Prostate gland (tissue), 2 donors: ENCODE measurements at regions not wholly inside any gene's neighbourhood (a gene's known extent, or its start where the extent isn't known, plus 50 kb on each side); places are given as distances from the start of the nearest gene placed in this dataset.
"Not testable (repeated sequence)": the region's sequence is repeated elsewhere in the genome, so short reads cannot be mapped to it uniquely, and the experiment has no call there.

Experiments
- DNase-seq: peaks from one replicate; pipeline ENCODE4 v3.0.0-alpha.2; 2019; ENCODE audit warnings: low spot score
- H3K27ac ChIP-seq, 2 donors: fragments of 200-600 bp; sonication (generic); 2 replicates each; pipeline ENCODE4 v1.5.1; 2017 to 2019
- H3K27me3 ChIP-seq: fragments of 200-600 bp; sonication (generic); replicated peaks from 2 replicates; pipeline ENCODE4 v1.5.1; 2019; ENCODE audit not compliant: insufficient read depth
- H3K36me3 ChIP-seq, 2 donors: fragments of 200-600 bp; sonication (generic); 1 replicate in 1 of 2; 2 replicates in 1 of 2; pipeline versions ENCODE4 v1.5.1 to v1.8.1; 2017 to 2019
- H3K4me1 ChIP-seq: fragments of 200-600 bp; sonication (generic); replicated peaks from 2 replicates; pipeline ENCODE4 v1.5.1; 2019
- H3K4me3 ChIP-seq, 2 donors: fragments of 200-600 bp; sonication (generic); 2 replicates each; pipeline ENCODE4 v1.5.1; 2017 to 2019
- H3K9me3 ChIP-seq: fragments of 200-600 bp; sonication (generic); 2 replicates; pipeline ENCODE4 v1.5.1; 2017
- CTCF ChIP-seq, 4 experiments: fragments of 200-600 bp in 2 of 4; fragments of 450-650 bp in 2 of 4; sonication (generic) in 2 of 4; IDR thresholded peaks; 1 replicate in 3 of 4; 2 replicates in 1 of 4; pipeline ENCODE4 v1.5.1; 2016 to 2019; ENCODE audit warnings: antibody characterized with exemption in 4 of 4, mild to moderate bottlenecking in 2 of 4, moderate library complexity in 2 of 4
- POLR2A ChIP-seq: fragments of 450-650 bp; IDR thresholded peaks from one replicate; pipeline ENCODE4 v1.6.1; 2016; ENCODE audit warnings: antibody characterized with exemption, mild to moderate bottlenecking
- POLR2AphosphoS5 ChIP-seq: sonication (generic); formaldehyde crosslinking; IDR thresholded peaks from one replicate; pipeline ENCODE4 v1.6.1; 2017; ENCODE audit warnings: antibody characterized with exemption
- WGBS: methylation state at CpG from one replicate; pipeline ENCODE4 v1.1.5; 2018; 5-methylcytosine and 5-hydroxymethylcytosine counted together
- intact Hi-C: fragments of 100-400 bp; cut with DNase I; formaldehyde crosslinking; loops from one replicate; pipeline ENCODE4 v1.14.2; 2022

DNA sequence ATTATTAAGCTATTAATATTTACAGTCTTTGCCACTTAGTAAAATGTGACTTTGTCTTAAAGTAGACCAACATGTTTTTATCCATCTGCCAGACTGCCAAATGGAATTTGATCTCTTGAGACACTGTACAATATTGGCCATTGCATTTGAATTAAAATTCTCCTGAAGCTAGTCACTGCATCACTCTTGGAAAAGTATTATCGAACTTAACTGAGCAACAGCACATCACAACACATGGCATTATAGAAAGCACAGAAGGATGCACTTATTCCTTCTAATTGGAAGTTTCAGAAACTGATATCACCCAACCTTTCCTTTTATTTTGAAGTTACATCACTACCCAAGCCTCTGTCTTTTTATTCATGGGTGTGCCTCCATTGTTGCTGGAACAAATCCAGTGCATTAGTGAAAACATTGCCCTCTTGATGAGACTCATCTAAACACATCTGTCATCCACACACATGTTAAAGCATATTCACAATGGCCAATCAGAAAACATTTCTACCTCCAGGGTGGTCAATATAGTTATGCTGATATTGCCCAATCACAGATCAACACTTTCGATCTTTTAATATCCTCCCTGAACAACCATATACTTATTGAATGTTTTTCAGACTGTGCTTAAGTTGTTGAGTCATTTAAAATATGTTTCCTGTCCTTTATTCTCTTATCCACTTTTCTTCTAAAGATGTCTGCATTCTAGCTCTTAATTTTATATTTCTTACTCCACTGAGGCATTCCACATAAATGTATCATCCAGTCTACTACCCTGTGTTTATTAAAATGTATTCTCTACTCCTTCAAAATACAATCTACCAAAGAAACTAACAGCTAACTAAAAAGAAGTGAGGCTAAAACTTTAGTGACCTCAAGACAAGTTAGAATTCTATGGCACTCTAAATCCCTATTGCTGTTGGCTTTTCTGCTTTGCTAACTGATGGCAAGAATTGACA, 535.0 kb downstream of the RFPL4B start:
- Histone ChIP-seq H3K36me3 (no peaks in the 10 kb centered on the region), H3K4me1 (no peaks in the 10 kb centered on the region), H3K4me3 (no peak overlapping the region), H3K27ac (no peak overlapping the region), H3K9me3 (no peaks in the 10 kb centered on the region), H3K27me3 (no peaks in the 10 kb centered on the region)
- WGBS: 97% methylated on average over 2 of the region's 2 CpGs
- intact Hi-C loops: no loop called here
- no peak for DNase-seq
- TF ChIP-seq CTCF (IDR thresholded peaks at IDR 0.05): no peak
- TF ChIP-seq POLR2A: no peak
- TF ChIP-seq POLR2AphosphoS5: no peak

GRCh38 chr6:112883095-112883494, 536.0 kb downstream of the RFPL4B start:
- Histone ChIP-seq H3K27ac (no peak overlapping the region), H3K4me3 (no peak overlapping the region), H3K27me3 (no peaks in the 10 kb centered on the region), H3K9me3 (no peaks in the 10 kb centered on the region), H3K36me3 (no peaks in the 10 kb centered on the region), H3K4me1 (no peaks in the 10 kb centered on the region)
- 89% methylated on average over 3 of the region's 3 CpGs for WGBS
- intact Hi-C loops: no loop called here
- no peak for DNase-seq
- TF ChIP-seq POLR2A (no peak), CTCF (IDR thresholded peaks at IDR 0.05) (no peak), POLR2AphosphoS5 (no peak)

- Histone ChIP-seq H3K27me3 (no peaks in the 10 kb centered on the region), H3K4me1 (no peaks in the 10 kb centered on the region), H3K27ac (no peak overlapping the region), H3K36me3 (no peaks in the 10 kb centered on the region), H3K4me3 (no peak overlapping the region), H3K9me3 (no peaks in the 10 kb centered on the region)
- TF ChIP-seq POLR2AphosphoS5 (no peak), POLR2A (no peak), CTCF (IDR thresholded peaks at IDR 0.05) (no peak)
- WGBS: 71% methylated on average over 2 of the region's 2 CpGs
- no peak for DNase-seq
- intact Hi-C loops: no loop called here
These were observed 539.3 kb downstream of the RFPL4B start for GRCh38 chr6:112886415-112886814.

DNA sequence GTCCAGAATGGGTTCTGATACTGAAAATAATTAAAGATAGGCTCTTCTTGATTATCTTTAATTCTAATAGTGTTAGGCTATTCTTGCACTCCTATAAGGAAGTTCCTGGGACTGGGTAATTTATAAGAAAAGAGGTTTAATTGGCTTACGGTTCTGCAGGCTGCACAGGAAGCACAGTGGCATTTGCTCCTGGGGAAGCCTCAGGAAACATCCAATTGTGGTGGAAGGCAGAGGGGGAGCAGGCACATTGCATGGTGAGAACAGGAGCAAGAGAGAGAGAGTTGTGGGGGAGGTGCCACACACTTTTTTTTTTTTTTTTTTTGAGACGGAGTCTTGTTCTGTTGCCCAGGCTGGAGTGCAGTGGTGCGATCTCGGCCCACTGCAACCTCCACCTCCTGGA, 540.3 kb downstream of the RFPL4B start:
- DNase-seq, H3K4me1 ChIP-seq, intact Hi-C loops, H3K9me3 ChIP-seq, H3K27ac ChIP-seq, H3K36me3 ChIP-seq, H3K27me3 ChIP-seq, H3K4me3 ChIP-seq: not testable (repeated sequence)
- 92% methylated on average over 4 of the region's 4 CpGs for WGBS

DNA sequence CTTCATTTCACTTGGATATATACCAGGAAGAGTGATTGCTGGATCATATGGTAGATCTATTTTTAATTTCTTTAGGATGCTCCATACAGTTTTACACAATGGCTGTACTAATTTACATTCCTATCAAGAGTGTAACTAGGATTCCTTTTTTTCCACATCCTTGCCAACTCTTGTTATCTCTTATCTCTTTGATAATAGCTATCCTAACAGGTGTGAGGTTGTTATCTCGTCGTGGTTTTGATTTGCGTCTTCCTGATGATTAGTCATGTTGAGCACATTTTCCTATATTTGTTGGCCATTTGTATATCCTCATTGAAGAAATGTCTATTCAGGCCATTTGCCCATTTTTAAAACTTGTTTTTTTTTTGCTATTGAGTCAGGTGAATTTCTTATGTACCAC, 552.4 kb downstream of the RFPL4B start:
- intact Hi-C loops: no loop called here
- no peak for DNase-seq
- Histone ChIP-seq H3K27ac (no peak overlapping the region), H3K9me3 (no peaks in the 10 kb centered on the region), H3K27me3 (no peaks in the 10 kb centered on the region), H3K4me3 (no peak overlapping the region), H3K4me1 (no peaks in the 10 kb centered on the region), H3K36me3 (no peaks in the 10 kb centered on the region)
- 86% methylated on average over 3 of the region's 3 CpGs for WGBS
- TF ChIP-seq CTCF (IDR thresholded peaks at IDR 0.05): no peak
- no peak for TF ChIP-seq POLR2A
- no peak for TF ChIP-seq POLR2AphosphoS5
